ENCODE measurements at regions not wholly inside any gene's neighbourhood (a gene's known extent, or its start where the extent isn't known, plus 50 kb on each side); places are given as distances from the start of the nearest gene placed in this dataset.
"Not testable (repeated sequence)": the region's sequence is repeated elsewhere in the genome, so short reads cannot be mapped to it uniquely, and the experiment has no call there.

- H3K4me2 ChIP-seq (ENCODE audit: low read depth, low read length); BruUV-seq (replicated peaks); H3K36me3 ChIP-seq (replicated peaks in 1 of 2; ENCODE audit: control insufficient read depth in 1 of 2, insufficient read depth in 2 of 2, low read length in 2 of 2); ATAC-seq; H3K27ac ChIP-seq (ENCODE audit: extremely low read length, insufficient read depth, low read length); H2AFZ ChIP-seq (ENCODE audit: low read length); H3K79me2 ChIP-seq (ENCODE audit: insufficient read depth, low read length); FAIRE-seq; H3K9ac ChIP-seq (ENCODE audit: insufficient read depth, low read depth, low read length); H3K4me1 ChIP-seq (ENCODE audit: insufficient read depth, low read length); DNase-seq (ENCODE audit: low spot score); H4K20me1 ChIP-seq (ENCODE audit: insufficient read depth, low read length); CTCF ChIA-PET (ENCODE audit: low intra/inter-chr PET ratio, low total read pairs); intact Hi-C loops (cut with micrococcal nuclease; ENCODE audit: unreplicated experiment); POLR2A ChIA-PET; H3K9me3 ChIP-seq (ENCODE audit: low read length); H3K4me3 ChIP-seq (replicated peaks in 1 of 3; ENCODE audit: insufficient read depth in 1 of 3, low read depth in 2 of 3, low read length in 3 of 3); H3K27me3 ChIP-seq (ENCODE audit: control insufficient read depth in 1 of 2, insufficient read depth in 2 of 2, low read length in 2 of 2): not testable (repeated sequence)
- WGBS (ENCODE audit: low lambda C conversion rate): 3% methylated on average over 1 of the region's 1 CpG
- in situ Hi-C loops (cut with HindIII; ENCODE audit: extremely low pct_ligation_motif_present, low pct_unique_long_range_greater_than_20kb): loop anchor here (25.0 kb wide), 1 partner anchor 1622 kb away; no protein-coding TSS in a partner anchor
Measured at GRCh38 chr16:18159185-18159584, 177.4 kb downstream of the NPIPA8 start.

DNA sequence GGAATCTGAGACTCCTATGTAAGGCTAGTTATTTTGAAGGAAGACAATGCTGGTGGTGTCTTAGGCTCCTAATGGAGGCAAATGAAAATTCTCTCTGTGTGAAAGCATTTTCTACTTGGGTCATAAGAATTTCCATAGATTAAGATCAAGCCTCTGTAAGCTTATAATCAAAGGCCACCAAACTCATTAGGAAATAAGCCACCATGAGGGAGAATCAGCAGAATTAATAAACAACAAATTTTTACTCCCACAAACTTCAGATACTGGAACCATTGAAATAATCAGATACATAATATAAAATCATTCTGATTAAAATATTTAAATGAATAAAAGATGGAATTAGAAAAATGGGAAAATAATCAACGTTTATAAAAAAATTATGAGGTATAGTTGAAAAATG, 178.7 kb downstream of the NPIPA8 start:
- H3K4me1 ChIP-seq (ENCODE audit: insufficient read depth, low read length); CTCF ChIA-PET (ENCODE audit: low intra/inter-chr PET ratio, low total read pairs); BruUV-seq (replicated peaks); POLR2A ChIA-PET; H2AFZ ChIP-seq (ENCODE audit: low read length); H3K9me3 ChIP-seq (ENCODE audit: low read length); H3K4me3 ChIP-seq (replicated peaks in 1 of 3; ENCODE audit: insufficient read depth in 1 of 3, low read depth in 2 of 3, low read length in 3 of 3); H3K27me3 ChIP-seq (ENCODE audit: control insufficient read depth in 1 of 2, insufficient read depth in 2 of 2, low read length in 2 of 2); H4K20me1 ChIP-seq (ENCODE audit: insufficient read depth, low read length); ATAC-seq; H3K9ac ChIP-seq (ENCODE audit: insufficient read depth, low read depth, low read length); H3K79me2 ChIP-seq (ENCODE audit: insufficient read depth, low read length); FAIRE-seq; H3K4me2 ChIP-seq (ENCODE audit: low read depth, low read length); DNase-seq (ENCODE audit: low spot score); H3K27ac ChIP-seq (ENCODE audit: extremely low read length, insufficient read depth, low read length); intact Hi-C loops (cut with micrococcal nuclease; ENCODE audit: unreplicated experiment); H3K36me3 ChIP-seq (replicated peaks in 1 of 2; ENCODE audit: control insufficient read depth in 1 of 2, insufficient read depth in 2 of 2, low read length in 2 of 2): not testable (repeated sequence)
- in situ Hi-C loops (cut with HindIII; ENCODE audit: extremely low pct_ligation_motif_present, low pct_unique_long_range_greater_than_20kb): loop anchor here (25.0 kb wide), 1 partner anchor 1621 kb away; no protein-coding TSS in a partner anchor
- WGBS (ENCODE audit: low lambda C conversion rate): 0% methylated on average over 1 of the region's 1 CpG

- H3K4me1 ChIP-seq (ENCODE audit: insufficient read depth, low read length); POLR2A ChIA-PET; H3K27ac ChIP-seq (ENCODE audit: extremely low read length, insufficient read depth, low read length); H3K4me2 ChIP-seq (ENCODE audit: low read depth, low read length); H3K9ac ChIP-seq (ENCODE audit: insufficient read depth, low read depth, low read length); intact Hi-C loops (cut with micrococcal nuclease; ENCODE audit: unreplicated experiment); CTCF ChIA-PET (ENCODE audit: low intra/inter-chr PET ratio, low total read pairs); H3K4me3 ChIP-seq (replicated peaks in 1 of 3; ENCODE audit: insufficient read depth in 1 of 3, low read depth in 2 of 3, low read length in 3 of 3); H3K9me3 ChIP-seq (ENCODE audit: low read length); BruUV-seq (replicated peaks); DNase-seq (ENCODE audit: low spot score); H3K27me3 ChIP-seq (ENCODE audit: control insufficient read depth in 1 of 2, insufficient read depth in 2 of 2, low read length in 2 of 2); ATAC-seq; H4K20me1 ChIP-seq (ENCODE audit: insufficient read depth, low read length); FAIRE-seq; H3K36me3 ChIP-seq (replicated peaks in 1 of 2; ENCODE audit: control insufficient read depth in 1 of 2, insufficient read depth in 2 of 2, low read length in 2 of 2); H3K79me2 ChIP-seq (ENCODE audit: insufficient read depth, low read length); H2AFZ ChIP-seq (ENCODE audit: low read length): not testable (repeated sequence)
- in situ Hi-C loops (cut with HindIII; ENCODE audit: extremely low pct_ligation_motif_present, low pct_unique_long_range_greater_than_20kb): loop anchor here (25.0 kb wide), 1 partner anchor 1616 kb away; no protein-coding TSS in a partner anchor
- WGBS (ENCODE audit: low lambda C conversion rate): 3% methylated on average over 5 of the region's 6 CpGs
Measured at GRCh38 chr16:18152832-18153231, 183.7 kb downstream of the NPIPA8 start.

DNA sequence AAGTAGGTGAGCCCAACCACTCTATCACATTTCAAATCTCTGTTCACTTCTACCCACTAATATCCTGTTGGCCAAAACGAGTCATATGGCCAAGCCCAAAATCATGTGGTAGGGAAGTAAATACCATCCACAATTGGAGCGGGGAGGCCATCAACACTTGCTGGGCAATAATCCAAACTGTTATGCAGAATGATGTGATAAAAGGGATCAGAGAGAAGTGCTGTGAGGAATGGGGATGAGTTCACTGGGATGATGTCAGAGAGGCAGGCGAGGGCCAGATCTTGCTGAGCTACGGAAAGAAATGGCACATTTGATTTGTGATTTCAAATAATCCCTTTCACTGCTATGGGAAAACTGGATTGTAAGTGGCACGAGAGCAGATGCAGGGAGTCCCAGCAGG, 188.4 kb downstream of the NPIPA8 start:
- in situ Hi-C loops (cut with HindIII; ENCODE audit: extremely low pct_ligation_motif_present, low pct_unique_long_range_greater_than_20kb); FAIRE-seq: not testable (repeated sequence)
- WGBS (ENCODE audit: low lambda C conversion rate): 0% methylated on average over 1 of the region's 5 CpGs

More for the DNA sequence above, 188.4 kb downstream of the NPIPA8 start:
- intact Hi-C loops (cut with micrococcal nuclease; ENCODE audit: unreplicated experiment); H3K9me3 ChIP-seq (ENCODE audit: low read length); DNase-seq (ENCODE audit: low spot score); BruUV-seq (replicated peaks); H3K9ac ChIP-seq (ENCODE audit: insufficient read depth, low read depth, low read length); H2AFZ ChIP-seq (ENCODE audit: low read length); H3K36me3 ChIP-seq (replicated peaks in 1 of 2; ENCODE audit: control insufficient read depth in 1 of 2, insufficient read depth in 2 of 2, low read length in 2 of 2); ATAC-seq; H4K20me1 ChIP-seq (ENCODE audit: insufficient read depth, low read length); H3K27ac ChIP-seq (ENCODE audit: extremely low read length, insufficient read depth, low read length); POLR2A ChIA-PET; H3K79me2 ChIP-seq (ENCODE audit: insufficient read depth, low read length); CTCF ChIA-PET (ENCODE audit: low intra/inter-chr PET ratio, low total read pairs); H3K4me3 ChIP-seq (replicated peaks in 1 of 3; ENCODE audit: insufficient read depth in 1 of 3, low read depth in 2 of 3, low read length in 3 of 3); H3K4me2 ChIP-seq (ENCODE audit: low read depth, low read length); H3K4me1 ChIP-seq (ENCODE audit: insufficient read depth, low read length); H3K27me3 ChIP-seq (ENCODE audit: control insufficient read depth in 1 of 2, insufficient read depth in 2 of 2, low read length in 2 of 2): not testable (repeated sequence)

Measured in HepG2 (cell line).